ENCODE measurements at regions not wholly inside any gene's neighbourhood (a gene's known extent, or its start where the extent isn't known, plus 50 kb on each side); places are given as distances from the start of the nearest gene placed in this dataset.

- H3K4me1 ChIP-seq, result no peaks in the 10 kb centered on the region
- no peak for TF ChIP-seq CTCF (IDR thresholded peaks at IDR 0.05)
- TF ChIP-seq POLR2A (IDR thresholded peaks at IDR 0.05), result no peak
- DNase-seq, result no peak
- H3K4me3 ChIP-seq, result no peak overlapping the region
- no peaks in the 10 kb centered on the region for H3K9me3 ChIP-seq
- no peaks in the 10 kb centered on the region for H3K36me3 ChIP-seq
- no peak overlapping the region for H3K27ac ChIP-seq
- intact Hi-C loops (cut with DNase I), result no loop called here
- H3K27me3 ChIP-seq, result no peaks in the 10 kb centered on the region
Measured at GRCh38 chr3:102662498-102662772, 227.6 kb downstream of the ZPLD1 start.

- Histone ChIP-seq H3K27ac (no peak overlapping the region), H3K4me1 (no peaks in the 10 kb centered on the region), H3K9me3 (no peaks in the 10 kb centered on the region), H3K36me3 (no peaks in the 10 kb centered on the region), H3K27me3 (peaks cover 0 to 6% (median 0%) of the 10 kb centered on the region in 4 donors), H3K4me3 (no peak overlapping the region)
- intact Hi-C loops (cut with DNase I), result no loop called here
- 84 to 89% methylated on average over 4 to 6 of the region's 6 CpGs for WGBS, 2 donors
- DNase-seq, result no peak
- TF ChIP-seq POLR2A (IDR thresholded peaks at IDR 0.05), result no peak
- no peak for TF ChIP-seq CTCF (IDR thresholded peaks at IDR 0.05)
Measured at GRCh38 chr3:102664126-102664525, 229.3 kb downstream of the ZPLD1 start.

- no peak overlapping the region for H3K4me3 ChIP-seq
- H3K9me3 ChIP-seq, result no peaks in the 10 kb centered on the region
- no peaks in the 10 kb centered on the region for H3K36me3 ChIP-seq
- intact Hi-C loops (cut with DNase I), result no loop called here
- H3K4me1 ChIP-seq, result no peaks in the 10 kb centered on the region
- no peak for TF ChIP-seq POLR2A (IDR thresholded peaks at IDR 0.05)
- no peak for TF ChIP-seq CTCF (IDR thresholded peaks at IDR 0.05)
- H3K27me3 ChIP-seq, result peaks cover 0 to 6% (median 0%) of the 10 kb centered on the region in 4 donors
- WGBS, 2 donors, result 55 to 71% methylated on average over 4 of the region's 4 CpGs
- H3K27ac ChIP-seq, result no peak overlapping the region
- DNase-seq, result no peak
Measured at GRCh38 chr3:102665183-102665582, 230.4 kb downstream of the ZPLD1 start.

- Histone ChIP-seq H3K9me3 (no peaks in the 10 kb centered on the region), H3K27ac (no peak overlapping the region), H3K36me3 (no peaks in the 10 kb centered on the region), H3K27me3 (peaks cover 0 to 6% (median 0%) of the 10 kb centered on the region in 4 donors), H3K4me1 (no peaks in the 10 kb centered on the region), H3K4me3 (no peak overlapping the region)
- intact Hi-C loops (cut with DNase I), result no loop called here
- no peak for TF ChIP-seq POLR2A (IDR thresholded peaks at IDR 0.05)
- TF ChIP-seq CTCF (IDR thresholded peaks at IDR 0.05), result no peak
- 74 to 75% methylated on average over 4 of the region's 4 CpGs for WGBS, 2 donors
- no peak for DNase-seq
Measured at GRCh38 chr3:102668247-102668646, 233.4 kb downstream of the ZPLD1 start.

- no peak overlapping the region for H3K4me3 ChIP-seq
- H3K36me3 ChIP-seq, result no peaks in the 10 kb centered on the region
- no peak for TF ChIP-seq CTCF (IDR thresholded peaks at IDR 0.05)
- no peak for TF ChIP-seq POLR2A (IDR thresholded peaks at IDR 0.05)
- H3K9me3 ChIP-seq, result no peaks in the 10 kb centered on the region
- no peak for DNase-seq
- peaks cover 0 to 7% (median 0%) of the 10 kb centered on the region in 3 donors for H3K4me1 ChIP-seq
- intact Hi-C loops (cut with DNase I), result no loop called here
- H3K27me3 ChIP-seq, result peaks cover 0 to 6% (median 0%) of the 10 kb centered on the region in 4 donors
- no peak overlapping the region for H3K27ac ChIP-seq
- WGBS, 2 donors, result 57 to 64% methylated on average over 2 of the region's 2 CpGs
Measured at GRCh38 chr3:102670986-102671385, 236.2 kb downstream of the ZPLD1 start.
